NOMO-1 treated with dmso at 0.1 percent for 144 hours (cell line): ENCODE measurements at regions not wholly inside any gene's neighbourhood (a gene's known extent, or its start where the extent isn't known, plus 50 kb on each side); places are given as distances from the start of the nearest gene placed in this dataset.
A peak's percentile ranks its signal among the peaks of the same experiment; 100 is the strongest.

Experiments used
- DNase-seq: peaks from one replicate; lab custom pipeline; 2025; ENCODE audit not compliant: unreplicated experiment; lab: John Stamatoyannopoulos, UW

- no peak for DNase-seq
Observed at GRCh38 chr17:34712481-34713195, 133.3 kb downstream of the TMEM132E start.

- no peak for DNase-seq
Observed at GRCh38 chr17:34711646-34712045, 132.3 kb downstream of the TMEM132E start.

- DNase-seq = no peak
Observed at GRCh38 chr17:34710226-34710625, 130.8 kb downstream of the TMEM132E start.

DNA sequence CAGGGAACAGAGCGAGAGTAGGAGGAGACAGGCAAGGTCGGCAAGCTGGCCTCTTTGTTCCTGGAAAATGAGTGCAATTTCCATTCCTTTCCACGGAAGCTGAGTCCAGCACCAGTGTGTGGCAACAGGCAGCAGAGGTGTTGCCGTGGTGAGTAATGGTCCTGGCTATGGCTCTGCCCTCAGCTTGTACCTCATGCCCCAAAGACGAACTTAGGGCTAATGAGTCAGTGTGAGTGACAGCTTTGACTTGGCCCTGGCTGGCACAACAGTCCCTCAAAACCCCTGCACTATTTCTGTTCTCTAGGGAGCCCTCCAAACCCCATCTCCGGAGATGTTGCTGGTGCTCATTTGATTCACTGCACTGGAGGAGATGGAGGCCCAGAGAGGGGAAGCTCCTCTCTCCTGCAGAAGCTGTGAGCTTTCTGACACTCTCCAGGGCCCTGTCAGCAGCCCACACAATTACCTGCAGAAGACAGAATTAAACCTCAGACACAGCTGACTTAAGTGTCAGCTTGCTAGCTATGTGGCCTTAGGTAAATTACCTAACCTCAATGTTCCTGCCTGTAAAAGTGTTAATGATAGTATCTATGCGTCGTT is 129.9 kb downstream of the TMEM132E start:
- DNase-seq = no peak

DNA sequence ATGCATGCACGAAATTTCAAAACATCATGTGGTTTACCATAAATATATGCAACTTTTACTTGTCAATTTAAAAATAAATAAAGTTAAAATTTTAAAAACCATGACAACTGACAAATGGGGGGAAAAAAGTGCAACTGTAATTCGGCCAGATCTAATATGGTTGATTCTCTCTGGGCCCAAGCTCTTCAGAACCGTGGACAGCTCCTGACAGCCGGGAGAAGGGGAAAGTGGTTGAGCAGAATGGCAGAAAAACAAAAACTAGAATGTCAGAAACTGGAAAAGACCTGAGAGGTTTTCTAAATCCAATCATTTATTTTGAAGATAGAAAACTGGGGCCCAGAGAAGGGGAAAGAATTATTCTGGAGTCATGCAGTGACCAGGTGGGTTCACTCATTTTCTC is 126.6 kb downstream of the TMEM132E start:
- no peak for DNase-seq

DNA sequence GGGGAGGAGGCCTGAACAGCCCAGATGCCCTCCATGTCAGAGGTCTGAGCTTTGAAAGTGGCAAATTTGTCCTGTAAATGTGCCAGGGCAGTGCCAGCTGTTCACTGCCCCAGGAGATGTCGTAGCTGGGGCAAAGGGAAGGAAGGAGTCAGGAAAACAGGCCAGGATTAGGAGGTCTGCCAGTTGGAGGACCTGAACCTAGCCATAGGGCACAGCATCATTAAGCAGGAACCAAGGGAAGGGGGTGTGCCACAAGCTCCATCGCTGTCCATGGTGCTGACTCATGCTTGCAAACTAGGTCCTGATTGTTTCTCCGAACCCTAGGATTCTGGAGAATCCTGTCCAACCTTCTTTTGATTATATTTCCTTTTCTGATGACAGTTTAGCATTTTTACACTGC is 124.2 kb downstream of the TMEM132E start:
- DNase-seq = peak; percentile 27

DNA sequence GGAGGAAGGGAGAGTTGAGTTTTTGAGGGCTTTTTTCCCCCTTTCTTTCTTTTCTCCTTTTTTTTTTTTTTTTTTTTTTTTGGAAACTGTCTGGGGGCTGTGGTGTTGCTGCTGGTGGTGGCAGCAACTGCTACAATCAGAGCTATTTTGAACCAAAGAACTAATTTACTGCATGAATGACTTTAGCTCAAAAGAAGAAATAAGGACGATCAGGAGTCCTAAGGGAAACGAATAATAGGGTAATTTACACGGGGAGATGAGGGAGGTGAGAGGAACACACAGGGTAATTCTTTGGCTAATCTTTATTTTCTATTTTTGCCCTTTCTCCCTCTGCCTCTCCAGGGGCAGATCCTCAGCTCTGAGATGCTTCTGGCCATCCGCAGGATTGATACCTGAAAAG is 119.8 kb downstream of the TMEM132E start:
- DNase-seq = no peak

GRCh38 chr17:34692920-34693319 is 113.5 kb downstream of the TMEM132E start:
- DNase-seq = no peak
